ENCODE measurements at regions not wholly inside any gene's neighbourhood (a gene's known extent, or its start where the extent isn't known, plus 50 kb on each side); places are given as distances from the start of the nearest gene placed in this dataset.

DNA sequence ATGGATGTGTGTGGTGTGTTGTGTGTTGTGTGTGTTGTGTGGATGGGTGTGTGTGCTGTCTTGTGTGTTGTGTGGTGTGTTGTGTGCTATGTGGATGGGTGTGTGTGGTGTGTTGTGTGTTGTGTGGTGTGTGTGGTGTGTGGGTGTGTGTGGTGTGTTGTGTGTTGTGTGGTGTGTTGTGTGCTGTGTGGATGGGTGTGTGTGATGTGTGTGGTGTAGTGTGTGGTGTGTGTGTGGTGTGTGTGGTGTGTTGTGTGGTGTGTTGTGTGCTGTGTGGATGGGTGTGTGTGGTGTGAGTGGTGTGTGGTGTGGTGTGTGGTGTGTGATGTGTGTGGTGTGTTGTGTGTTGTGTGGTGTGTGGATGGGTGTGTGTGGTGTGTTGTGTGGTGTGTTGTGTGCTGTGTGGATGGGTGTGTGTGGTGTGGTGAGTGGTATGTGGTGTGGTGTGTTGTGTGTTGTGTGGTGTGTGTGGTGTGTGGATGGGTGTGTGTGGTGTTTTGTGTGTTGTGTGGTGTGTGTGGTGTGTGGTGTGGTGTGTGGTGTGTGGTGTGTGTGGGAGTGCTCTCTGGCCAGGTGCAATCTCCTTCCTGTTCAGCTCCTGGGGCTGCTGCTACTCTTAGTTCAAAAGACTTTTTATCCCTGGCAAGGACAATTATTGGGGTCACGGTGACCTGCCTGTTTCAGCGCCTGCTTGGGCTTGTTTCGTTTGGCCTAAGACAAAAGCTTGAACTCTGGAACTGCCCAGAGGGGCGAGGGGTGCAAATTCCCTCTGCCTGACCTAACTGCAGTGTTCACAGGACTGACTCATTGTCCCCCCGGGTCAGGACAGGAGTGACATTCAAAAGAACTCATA is 101.1 kb downstream of the UBIAD1 start:
- DNase-seq = no peak

GRCh38 chr1:11374748-11375110 is 101.7 kb downstream of the UBIAD1 start:
- no peak for DNase-seq

DNA sequence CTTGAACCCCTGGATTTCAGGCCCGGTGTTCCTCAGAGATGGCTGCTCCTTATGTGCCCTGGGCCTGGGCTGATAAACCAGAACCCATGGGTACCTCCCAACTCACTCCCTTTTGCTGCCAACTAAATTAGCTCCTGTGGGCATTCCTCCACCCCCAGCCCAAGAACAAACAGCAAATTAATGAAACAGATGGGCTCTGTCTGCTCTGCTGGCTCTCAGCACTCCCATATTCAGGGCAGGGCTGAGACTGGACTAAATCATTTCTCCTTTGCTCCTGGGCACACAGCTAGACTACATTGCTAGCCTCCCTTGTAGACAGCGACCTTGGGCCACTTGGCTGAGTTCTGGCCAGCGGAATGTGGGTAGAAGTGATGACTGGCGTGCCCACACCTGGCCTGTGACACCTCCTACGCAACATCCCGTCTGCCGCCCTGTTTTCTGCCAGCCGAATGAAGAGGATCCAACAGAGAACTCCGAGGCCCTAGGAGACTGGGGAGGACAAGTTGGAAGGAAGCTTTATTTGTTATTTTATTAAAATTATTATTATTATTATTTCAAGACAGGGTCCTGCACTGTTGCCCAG is 101.9 kb upstream of the DISP3 start:
- DNase-seq = no peak

DNA sequence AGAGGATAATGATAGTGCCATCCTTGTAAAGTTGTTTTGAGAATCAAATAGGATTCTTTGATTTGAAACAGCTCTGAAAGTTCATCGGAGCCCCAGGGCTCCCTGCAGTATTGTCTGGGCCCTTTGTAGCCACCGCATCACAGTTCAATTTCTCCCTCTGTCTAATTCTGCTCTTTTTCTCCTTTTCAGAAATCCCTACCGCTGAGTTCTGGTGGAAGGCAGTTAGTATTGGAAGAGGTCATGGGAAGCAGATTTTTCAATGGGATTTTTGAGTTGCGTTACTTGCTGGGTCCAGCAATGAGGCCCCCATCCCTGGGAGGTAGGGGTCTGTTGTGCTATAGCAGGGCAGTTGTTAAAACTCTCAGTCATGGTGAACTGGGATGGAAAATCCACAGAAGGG is 101.0 kb upstream of the DISP3 start:
- DNase-seq = no peak

- DNase-seq = no peak
Measured at GRCh38 chr1:11379851-11380250, 99.1 kb upstream of the DISP3 start.

DNA sequence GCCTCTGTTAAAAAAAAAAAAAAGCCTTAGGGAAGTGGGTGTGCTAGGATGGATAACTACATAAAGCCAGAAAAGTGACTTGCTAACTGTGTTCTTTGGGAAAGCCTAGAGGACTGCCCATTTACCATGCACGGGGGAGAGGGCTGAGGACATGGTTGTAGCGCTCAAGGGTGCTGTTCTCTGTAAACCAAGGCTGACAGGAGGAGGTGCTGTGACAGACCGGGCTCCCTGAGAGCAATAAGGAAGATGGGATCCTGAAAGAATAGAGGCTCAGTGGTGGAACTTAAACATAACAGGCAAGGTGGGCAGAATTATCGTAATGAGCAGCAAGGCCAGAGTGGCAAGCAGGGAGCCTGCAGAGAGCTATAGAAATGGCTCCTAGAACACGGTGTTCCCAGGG is 98.5 kb upstream of the DISP3 start:
- DNase-seq = no peak

- no peak for DNase-seq
Measured at GRCh38 chr1:11383553-11384169, 95.3 kb upstream of the DISP3 start.

- DNase-seq = no peak
Measured at GRCh38 chr1:11384170-11384554, 94.8 kb upstream of the DISP3 start.

GRCh38 chr1:11387829-11388228 is 91.1 kb upstream of the DISP3 start:
- DNase-seq = no peak

DNA sequence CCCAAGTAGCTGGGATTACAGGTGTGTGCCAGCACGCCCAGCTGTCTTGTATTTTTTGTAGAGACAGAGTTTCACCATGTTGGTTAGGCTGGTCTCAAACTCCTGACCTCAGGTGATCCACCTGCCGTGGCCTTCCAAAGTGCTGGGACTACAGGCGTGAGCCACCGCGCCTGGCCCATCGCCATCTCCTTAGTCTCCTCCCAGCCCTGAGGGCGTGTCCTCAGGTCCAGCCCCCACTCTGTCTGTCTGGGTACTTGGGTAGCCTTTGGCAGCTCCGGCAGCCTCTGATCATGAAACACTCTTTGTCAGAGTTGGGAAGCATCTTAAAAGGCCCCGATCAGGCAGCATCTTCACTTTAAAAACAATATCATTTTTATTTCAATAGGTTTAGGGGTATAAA is 90.3 kb upstream of the DISP3 start:
- DNase-seq = no peak

GRCh38 chr1:11391327-11391726 is 87.6 kb upstream of the DISP3 start:
- DNase-seq = no peak

- DNase-seq = no peak
Measured at GRCh38 chr1:11391886-11392285, 87.1 kb upstream of the DISP3 start.

DNA sequence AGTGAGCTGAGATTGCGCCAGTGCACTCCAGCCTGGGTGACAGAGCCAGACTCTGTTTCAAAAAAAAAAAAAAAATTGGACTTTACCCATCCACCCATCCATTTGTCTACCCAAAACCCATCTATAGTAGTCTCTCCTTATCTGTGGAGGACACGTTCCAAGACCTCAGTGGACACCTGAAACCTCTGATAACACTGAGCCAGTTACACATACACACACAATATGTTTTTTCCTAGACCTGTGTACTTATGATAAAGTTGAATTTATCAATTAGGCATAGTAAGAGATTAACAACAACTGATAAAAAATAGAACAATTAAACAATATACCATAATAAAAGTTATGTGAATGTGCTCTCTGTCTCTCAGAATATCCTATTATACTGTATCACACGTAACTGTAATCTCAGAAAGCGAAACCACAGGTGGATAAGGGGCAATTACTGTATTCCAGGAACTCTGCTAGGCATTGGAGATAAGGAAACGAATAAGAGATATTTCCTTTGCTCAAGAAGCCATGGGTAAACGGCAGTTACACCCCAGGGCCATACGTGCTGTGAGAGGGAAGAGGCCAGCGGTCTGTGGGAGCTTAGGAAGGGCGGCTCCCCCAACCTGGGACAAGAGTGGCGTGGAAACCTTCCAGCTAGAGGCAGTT is 84.2 kb upstream of the DISP3 start:
- DNase-seq = no peak

DNA sequence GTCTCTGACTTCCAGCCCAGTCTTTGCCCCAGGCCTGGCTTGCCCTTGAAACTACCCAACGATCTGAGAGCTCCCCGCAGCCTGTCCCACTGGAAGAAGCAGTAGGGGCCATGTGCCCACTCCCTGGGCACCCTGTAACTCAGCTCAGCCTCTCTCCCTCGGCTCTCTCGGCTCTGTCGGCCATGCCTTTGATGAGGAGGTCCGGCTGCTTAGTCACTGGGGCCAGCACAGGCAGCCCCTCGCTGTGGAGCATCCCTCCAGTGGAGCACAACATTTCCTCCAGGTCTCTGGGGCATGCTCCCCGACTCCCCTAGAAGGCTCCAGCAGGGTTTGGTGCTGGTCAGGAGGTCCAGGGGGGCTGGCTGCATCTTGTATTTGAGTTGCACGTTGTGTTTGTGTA is 83.3 kb upstream of the DISP3 start:
- no peak for DNase-seq

- no peak for DNase-seq
Measured at GRCh38 chr1:11397151-11397901, 81.6 kb upstream of the DISP3 start.

DNA sequence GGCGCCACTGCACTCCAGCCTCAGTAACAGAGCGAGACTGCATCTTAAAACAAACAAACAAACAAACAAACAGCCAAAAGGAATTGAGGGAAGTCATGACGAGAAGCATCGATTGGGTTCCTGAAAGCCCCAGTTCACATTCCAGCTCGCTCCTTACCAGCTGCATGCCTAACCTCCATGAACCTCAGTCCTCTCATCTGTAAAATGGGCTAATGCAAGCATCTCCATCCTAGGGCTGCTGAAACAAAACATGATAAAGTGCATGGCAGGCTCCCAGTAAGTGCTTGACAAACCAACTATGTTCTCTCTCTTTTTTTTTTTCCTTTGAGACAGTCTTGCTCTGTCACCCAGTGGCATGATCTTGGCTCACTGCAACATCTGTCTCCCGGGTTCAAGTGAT is 79.7 kb upstream of the DISP3 start:
- no peak for DNase-seq

GRCh38 chr1:11400155-11400554 is 78.8 kb upstream of the DISP3 start:
- DNase-seq = no peak

GRCh38 chr1:11400567-11400966 is 78.4 kb upstream of the DISP3 start:
- DNase-seq = no peak

DNA sequence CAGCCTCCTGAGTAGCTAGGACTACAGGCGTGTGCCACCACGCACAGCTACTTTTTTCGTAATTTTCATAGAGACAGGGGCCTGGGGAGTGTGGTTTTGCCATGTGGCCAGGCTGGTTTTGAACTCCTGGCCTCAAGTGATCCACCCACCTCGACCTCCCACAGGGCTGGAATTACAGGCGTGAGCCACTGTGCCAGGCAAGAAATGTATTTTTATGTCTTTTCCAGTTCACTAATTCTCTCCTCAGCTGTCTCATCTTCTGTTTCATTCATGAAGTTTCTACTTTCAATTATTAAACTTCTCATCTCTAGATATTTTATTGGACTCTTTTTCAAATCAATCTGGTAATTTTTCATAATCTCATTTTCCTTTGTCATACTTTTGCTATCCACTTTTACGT is 72.1 kb upstream of the DISP3 start:
- no peak for DNase-seq

DNA sequence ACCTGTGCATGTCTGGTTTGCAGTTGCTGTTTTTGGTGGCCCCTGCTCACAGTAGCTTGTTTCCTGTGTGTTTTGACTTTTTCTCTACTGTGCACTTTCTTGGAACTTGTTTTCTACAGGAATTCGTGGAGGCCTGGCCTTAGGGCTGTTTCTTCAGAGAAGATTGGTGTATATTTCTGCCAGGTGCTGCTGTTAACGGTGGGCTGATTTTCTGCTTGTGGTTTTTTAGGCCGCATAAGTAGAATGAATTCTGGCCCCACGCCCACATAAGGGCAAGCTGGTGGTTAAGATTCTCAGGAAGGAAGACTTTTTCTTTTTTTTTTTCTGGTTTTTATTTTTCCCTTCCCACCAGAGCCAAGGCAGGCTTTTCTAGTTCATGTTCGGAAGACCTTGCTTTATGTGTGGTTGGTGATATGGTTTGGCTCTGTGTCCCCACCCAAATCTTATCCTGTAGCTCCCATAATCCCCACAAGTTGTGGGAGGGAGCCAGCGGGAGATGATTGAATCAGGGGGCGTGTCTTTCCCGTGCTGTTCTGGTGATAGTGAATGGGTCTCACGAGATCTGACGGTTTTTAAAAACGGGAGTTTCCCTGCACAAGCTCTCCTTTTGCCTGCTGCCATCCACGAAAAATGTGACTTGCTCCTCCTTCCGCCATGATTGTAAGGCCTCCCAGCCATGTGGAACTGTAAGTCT is 71.5 kb upstream of the DISP3 start:
- no peak for DNase-seq

- DNase-seq = no peak
Measured at GRCh38 chr1:11412141-11412540, 66.8 kb upstream of the DISP3 start.

- peak; percentile 45 for DNase-seq
Measured at GRCh38 chr1:11413986-11414391, 65.0 kb upstream of the DISP3 start.
